ENCODE measurements at regions not wholly inside any gene's neighbourhood (a gene's known extent, or its start where the extent isn't known, plus 50 kb on each side); places are given as distances from the start of the nearest gene placed in this dataset.

DNA sequence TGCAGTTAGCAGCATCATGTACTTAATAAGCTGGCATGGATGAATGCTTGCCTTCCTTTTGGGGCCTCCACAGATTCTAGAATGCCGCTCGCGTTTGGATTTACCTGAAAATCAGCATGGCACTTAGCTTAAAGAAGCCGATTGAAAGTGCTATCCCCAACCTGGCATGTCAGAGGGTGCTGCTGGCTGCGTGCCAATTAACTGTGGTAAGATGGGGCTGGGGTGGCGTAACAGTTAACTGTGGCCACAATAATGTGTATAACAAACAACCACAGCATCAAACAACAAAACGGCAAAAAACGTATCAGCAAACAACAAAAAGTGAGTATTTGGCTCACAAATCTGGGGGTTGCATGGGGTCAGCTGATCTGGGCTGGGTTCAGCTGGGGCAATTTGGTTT, 70.5 kb downstream of the CBLL2 start:
- Mint-ChIP-seq H3K36me3 (ENCODE audit: low read depth, unreplicated experiment) (no peaks in the 10 kb centered on the region), H3K27ac (ENCODE audit: unreplicated experiment) (no peak overlapping the region), H3K9me3 (ENCODE audit: unreplicated experiment) (no peaks in the 10 kb centered on the region), H3K4me3 (ENCODE audit: unreplicated experiment) (no peak overlapping the region), H3K4me1 (ENCODE audit: unreplicated experiment) (no peaks in the 10 kb centered on the region), H3K27me3 (ENCODE audit: unreplicated experiment) (no peaks in the 10 kb centered on the region)
- no peak for DNase-seq (ENCODE audit: low spot score)
- TF ChIP-seq CTCF (IDR thresholded peaks at IDR 0.05; ENCODE audit: unreplicated experiment), result no peak

DNA sequence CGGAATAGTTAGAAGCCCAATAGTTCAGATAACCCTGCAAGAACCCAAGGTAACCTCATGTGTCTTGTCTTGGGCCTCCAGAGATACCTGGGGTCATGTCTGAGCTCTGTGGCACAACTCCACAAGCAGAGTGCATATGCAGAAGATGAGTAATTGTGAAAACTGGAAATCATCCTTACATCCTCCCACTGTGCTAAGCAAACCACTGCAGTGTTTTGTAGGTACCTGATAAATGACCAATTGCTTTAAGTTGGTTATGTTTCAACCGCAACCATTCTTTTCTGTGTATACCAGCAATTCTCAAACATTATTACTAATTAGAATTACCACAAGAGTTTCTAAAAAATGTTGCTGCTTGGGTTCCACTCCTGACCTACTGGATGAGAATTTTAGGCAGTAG, 73.2 kb downstream of the CBLL2 start:
- Mint-ChIP-seq H3K27me3 (ENCODE audit: unreplicated experiment) (no peaks in the 10 kb centered on the region), H3K36me3 (ENCODE audit: low read depth, unreplicated experiment) (no peaks in the 10 kb centered on the region), H3K27ac (ENCODE audit: unreplicated experiment) (no peak overlapping the region), H3K4me1 (ENCODE audit: unreplicated experiment) (peaks cover 12% of the 10 kb centered on the region), H3K9me3 (ENCODE audit: unreplicated experiment) (no peaks in the 10 kb centered on the region), H3K4me3 (ENCODE audit: unreplicated experiment) (no peak overlapping the region)
- no peak for DNase-seq (ENCODE audit: low spot score)
- no peak for TF ChIP-seq CTCF (IDR thresholded peaks at IDR 0.05; ENCODE audit: unreplicated experiment)

GRCh38 chrX:22347491-22347890, 74.8 kb downstream of the CBLL2 start:
- H3K27me3 Mint-ChIP-seq (ENCODE audit: unreplicated experiment), result no peaks in the 10 kb centered on the region
- no peak for TF ChIP-seq CTCF (IDR thresholded peaks at IDR 0.05; ENCODE audit: unreplicated experiment)
- no peaks in the 10 kb centered on the region for H3K36me3 Mint-ChIP-seq (ENCODE audit: low read depth, unreplicated experiment)
- H3K4me1 Mint-ChIP-seq (ENCODE audit: unreplicated experiment), result peaks cover 12% of the 10 kb centered on the region
- no peak for DNase-seq (ENCODE audit: low spot score)
- no peak overlapping the region for H3K27ac Mint-ChIP-seq (ENCODE audit: unreplicated experiment)
- no peaks in the 10 kb centered on the region for H3K9me3 Mint-ChIP-seq (ENCODE audit: unreplicated experiment)
- no peak overlapping the region for H3K4me3 Mint-ChIP-seq (ENCODE audit: unreplicated experiment)

DNA sequence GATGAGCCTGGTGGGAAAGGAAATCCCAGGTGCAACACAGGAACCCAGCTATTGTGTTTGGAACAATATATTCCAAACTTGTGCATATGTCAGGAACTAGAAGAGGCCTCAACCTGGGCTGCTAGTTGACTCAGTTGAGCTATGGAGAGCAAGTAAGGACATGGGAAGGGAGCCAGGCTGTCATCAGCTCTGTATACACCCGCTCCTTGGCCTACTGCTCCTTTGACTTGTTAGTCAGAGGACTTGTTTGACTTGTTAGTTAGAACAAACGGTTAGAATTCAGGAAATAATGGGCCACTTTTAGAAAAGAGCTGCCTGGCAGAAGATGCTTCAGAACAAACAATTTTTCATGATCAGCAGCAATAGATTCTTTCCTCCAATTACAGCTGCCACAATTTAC, 76.4 kb downstream of the CBLL2 start:
- no peak for DNase-seq (ENCODE audit: low spot score)
- Mint-ChIP-seq H3K4me1 (ENCODE audit: unreplicated experiment) (peaks cover 12% of the 10 kb centered on the region), H3K4me3 (ENCODE audit: unreplicated experiment) (no peak overlapping the region), H3K27me3 (ENCODE audit: unreplicated experiment) (no peaks in the 10 kb centered on the region), H3K36me3 (ENCODE audit: low read depth, unreplicated experiment) (no peaks in the 10 kb centered on the region), H3K9me3 (ENCODE audit: unreplicated experiment) (no peaks in the 10 kb centered on the region), H3K27ac (ENCODE audit: unreplicated experiment) (no peak overlapping the region)
- TF ChIP-seq CTCF (IDR thresholded peaks at IDR 0.05; ENCODE audit: unreplicated experiment), result no peak

DNA sequence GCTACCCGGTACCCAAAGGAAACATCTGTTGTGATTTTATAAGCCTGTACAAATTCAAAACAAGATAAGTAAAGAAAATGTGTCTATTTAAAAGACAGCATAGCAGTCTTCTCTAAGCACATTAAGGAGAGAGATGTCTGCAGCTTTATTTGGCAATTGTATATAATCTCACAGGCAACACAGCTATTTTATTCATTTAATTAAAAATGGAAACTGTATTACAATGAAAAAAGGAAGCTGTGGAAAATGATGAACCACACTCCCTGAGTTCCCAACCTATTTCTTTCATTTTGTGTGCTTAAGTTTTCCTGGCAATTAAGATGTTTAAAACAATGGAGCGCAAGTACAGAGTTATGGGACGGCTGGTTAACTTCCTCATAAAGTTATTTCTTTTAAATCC, 78.4 kb downstream of the CBLL2 start:
- Mint-ChIP-seq H3K27ac (ENCODE audit: unreplicated experiment) (no peak overlapping the region), H3K4me1 (ENCODE audit: unreplicated experiment) (peaks cover 12% of the 10 kb centered on the region), H3K36me3 (ENCODE audit: low read depth, unreplicated experiment) (no peaks in the 10 kb centered on the region), H3K9me3 (ENCODE audit: unreplicated experiment) (no peaks in the 10 kb centered on the region), H3K4me3 (ENCODE audit: unreplicated experiment) (no peak overlapping the region), H3K27me3 (ENCODE audit: unreplicated experiment) (no peaks in the 10 kb centered on the region)
- DNase-seq (ENCODE audit: low spot score), result no peak
- no peak for TF ChIP-seq CTCF (IDR thresholded peaks at IDR 0.05; ENCODE audit: unreplicated experiment)

Measured in endothelial cell (in vitro differentiated cells).